ENCODE measurements at regions not wholly inside any gene's neighbourhood (a gene's known extent, or its start where the extent isn't known, plus 50 kb on each side); places are given as distances from the start of the nearest gene placed in this dataset.

GRCh38 chr3:154590675-154591384 lies 160.8 kb upstream of the GPR149 start:
- DNase-seq (ENCODE audit: low read depth in 3 of 3, low spot score in 2 of 3), result no peak

- DNase-seq (ENCODE audit: low read depth in 3 of 3, low spot score in 2 of 3), result no peak
Observed at GRCh38 chr3:154588831-154589230, 158.8 kb upstream of the GPR149 start.

- no peak for DNase-seq (ENCODE audit: low read depth in 3 of 3, low spot score in 2 of 3)
Observed at GRCh38 chr3:154584974-154585373, 155.0 kb upstream of the GPR149 start.

- DNase-seq (ENCODE audit: low read depth in 3 of 3, low spot score in 2 of 3), result no peak
Observed at GRCh38 chr3:154584041-154584440, 154.1 kb upstream of the GPR149 start.

- no peak for DNase-seq (ENCODE audit: low read depth in 3 of 3, low spot score in 2 of 3)
Observed at GRCh38 chr3:154583086-154583634, 153.2 kb upstream of the GPR149 start.

- DNase-seq (ENCODE audit: low read depth in 3 of 3, low spot score in 2 of 3), result no peak
Observed at GRCh38 chr3:154582501-154582900, 152.5 kb upstream of the GPR149 start.

- no peak for DNase-seq (ENCODE audit: low read depth in 3 of 3, low spot score in 2 of 3)
Observed at GRCh38 chr3:154571553-154572226, 141.7 kb upstream of the GPR149 start.

GRCh38 chr3:154568064-154568463 lies 138.1 kb upstream of the GPR149 start:
- DNase-seq (ENCODE audit: low read depth in 3 of 3, low spot score in 2 of 3), result no peak

- no peak for DNase-seq (ENCODE audit: low read depth in 3 of 3, low spot score in 2 of 3)
Observed at GRCh38 chr3:154559623-154560022, 129.6 kb upstream of the GPR149 start.

GRCh38 chr3:154552338-154552737 lies 122.3 kb upstream of the GPR149 start:
- DNase-seq (ENCODE audit: low read depth in 3 of 3, low spot score in 2 of 3), result no peak

GRCh38 chr3:154549391-154549790 lies 119.4 kb upstream of the GPR149 start:
- DNase-seq (ENCODE audit: low read depth in 3 of 3, low spot score in 2 of 3), result no peak

GRCh38 chr3:154548341-154548740 lies 118.4 kb upstream of the GPR149 start:
- DNase-seq (ENCODE audit: low read depth in 3 of 3, low spot score in 2 of 3), result no peak

GRCh38 chr3:154542837-154543236 lies 112.8 kb upstream of the GPR149 start:
- DNase-seq (ENCODE audit: low read depth in 3 of 3, low spot score in 2 of 3), result no peak

GRCh38 chr3:154540950-154541604 lies 111.1 kb upstream of the GPR149 start:
- no peak for DNase-seq (ENCODE audit: low read depth in 3 of 3, low spot score in 2 of 3)

GRCh38 chr3:154538566-154539360 lies 108.8 kb upstream of the GPR149 start:
- no peak for DNase-seq (ENCODE audit: low read depth in 3 of 3, low spot score in 2 of 3)

- no peak for DNase-seq (ENCODE audit: low read depth in 3 of 3, low spot score in 2 of 3)
Observed at GRCh38 chr3:154536751-154537150, 106.8 kb upstream of the GPR149 start.

GRCh38 chr3:154522036-154522602 lies 92.1 kb upstream of the GPR149 start:
- no peak for DNase-seq (ENCODE audit: low read depth in 3 of 3, low spot score in 2 of 3)

- DNase-seq (ENCODE audit: low read depth in 3 of 3, low spot score in 2 of 3), result no peak
Observed at GRCh38 chr3:154517404-154517803, 87.4 kb upstream of the GPR149 start.

- no peak for DNase-seq (ENCODE audit: low read depth in 3 of 3, low spot score in 2 of 3)
Observed at GRCh38 chr3:154515921-154516320, 85.9 kb upstream of the GPR149 start.

- DNase-seq (ENCODE audit: low read depth in 3 of 3, low spot score in 2 of 3), result no peak
Observed at GRCh38 chr3:154510780-154511179, 80.8 kb upstream of the GPR149 start.

All from right renal cortex interstitium (tissue), 3 donors.